ENCODE measurements at regions not wholly inside any gene's neighbourhood (a gene's known extent, or its start where the extent isn't known, plus 50 kb on each side); places are given as distances from the start of the nearest gene placed in this dataset.
A peak's percentile ranks its signal among the peaks of the same experiment; 100 is the strongest.
"Not testable (repeated sequence)": the region's sequence is repeated elsewhere in the genome, so short reads cannot be mapped to it uniquely, and the experiment has no call there.

- no peak for DNase-seq (ENCODE audit: low spot score)
These were observed 102.3 kb upstream of the SLC30A5 start for GRCh38 chr5:68991279-68992084.

- no peak for DNase-seq (ENCODE audit: low spot score)
These were observed 99.2 kb upstream of the SLC30A5 start for GRCh38 chr5:68994645-68995044.

- no peak for DNase-seq (ENCODE audit: low spot score)
These were observed 97.8 kb upstream of the SLC30A5 start for GRCh38 chr5:68995845-68996545.

GRCh38 chr5:68999181-68999580 is 94.6 kb upstream of the SLC30A5 start:
- no peak for DNase-seq (ENCODE audit: low spot score)

- no peak for DNase-seq (ENCODE audit: low spot score)
These were observed 93.4 kb upstream of the SLC30A5 start for GRCh38 chr5:69000216-69000919.

- no peak for DNase-seq (ENCODE audit: low spot score)
These were observed 92.9 kb upstream of the SLC30A5 start for GRCh38 chr5:69000949-69001348.

GRCh38 chr5:69001627-69002026 is 92.2 kb upstream of the SLC30A5 start:
- DNase-seq (ENCODE audit: low spot score): no peak

- no peak for DNase-seq (ENCODE audit: low spot score)
These were observed 89.7 kb upstream of the SLC30A5 start for GRCh38 chr5:69004127-69004526.

GRCh38 chr5:69004676-69005075 is 89.1 kb upstream of the SLC30A5 start:
- no peak for DNase-seq (ENCODE audit: low spot score)

- no peak for DNase-seq (ENCODE audit: low spot score)
These were observed 87.8 kb upstream of the SLC30A5 start for GRCh38 chr5:69006030-69006429.

- DNase-seq (ENCODE audit: low spot score): no peak
These were observed 86.7 kb upstream of the SLC30A5 start for GRCh38 chr5:69007163-69007562.

- peak; percentile 44 for DNase-seq (ENCODE audit: low spot score)
These were observed 86.0 kb upstream of the SLC30A5 start for GRCh38 chr5:69007726-69008368.

GRCh38 chr5:69010476-69010875 is 83.3 kb upstream of the SLC30A5 start:
- no peak for DNase-seq (ENCODE audit: low spot score)

GRCh38 chr5:69011910-69012309 is 81.9 kb upstream of the SLC30A5 start:
- DNase-seq (ENCODE audit: low spot score): no peak

- DNase-seq (ENCODE audit: low spot score): no peak
These were observed 80.3 kb upstream of the SLC30A5 start for GRCh38 chr5:69013481-69013880.

- DNase-seq (ENCODE audit: low spot score): not testable (repeated sequence)
These were observed 79.8 kb upstream of the SLC30A5 start for GRCh38 chr5:69014007-69014406.

GRCh38 chr5:69019668-69020375 is 74.0 kb upstream of the SLC30A5 start:
- no peak for DNase-seq (ENCODE audit: low spot score)

- peak; percentile 48 for DNase-seq (ENCODE audit: low spot score)
These were observed 69.6 kb upstream of the SLC30A5 start for GRCh38 chr5:69024241-69024651.

- DNase-seq (ENCODE audit: low spot score): no peak
These were observed 64.5 kb upstream of the SLC30A5 start for GRCh38 chr5:69029292-69029691.

- no peak for DNase-seq (ENCODE audit: low spot score)
These were observed 63.3 kb upstream of the SLC30A5 start for GRCh38 chr5:69030358-69031062.

GRCh38 chr5:69032009-69032408 is 61.8 kb upstream of the SLC30A5 start:
- DNase-seq (ENCODE audit: low spot score): no peak

All from HuH-7 (cell line).